ENCODE measurements at regions not wholly inside any gene's neighbourhood (a gene's known extent, or its start where the extent isn't known, plus 50 kb on each side); places are given as distances from the start of the nearest gene placed in this dataset.
A peak's percentile ranks its signal among the peaks of the same experiment; 100 is the strongest.

- no peaks in the 10 kb centered on the region for H3K27me3 ChIP-seq
- no peak overlapping the region for H3K27ac ChIP-seq
- DNase-seq = no peak
- no peak for TF ChIP-seq POLR2A (IDR thresholded peaks at IDR 0.05)
- no peak for TF ChIP-seq CTCF (IDR thresholded peaks at IDR 0.05)
- WGBS, 4 donors = 90 to 97% (median 95%) methylated on average over 1 of the region's 1 CpG
- H3K9me3 ChIP-seq (replicated peaks in 1 of 3) = no peaks in the 10 kb centered on the region
- H3K36me3 ChIP-seq (replicated peaks in 1 of 2) = no peaks in the 10 kb centered on the region
- H3K4me1 ChIP-seq (replicated peaks in 1 of 2) = peaks cover 18 to 25% of the 10 kb centered on the region in 2 donors
- H3K4me3 ChIP-seq = no peak overlapping the region
- intact Hi-C loops (cut with DNase I) = no loop called here
These were observed 222.3 kb downstream of the IBTK start for GRCh38 chr6:82025271-82025670.

- TF ChIP-seq CTCF (IDR thresholded peaks at IDR 0.05) (no peak), POLR2A (IDR thresholded peaks at IDR 0.05) (no peak)
- peak in 2 of 7 donors; percentile 26 to 33 for DNase-seq
- Histone ChIP-seq H3K4me1 (replicated peaks in 1 of 2) (peaks cover 26 to 27% of the 10 kb centered on the region in 2 donors), H3K27me3 (no peaks in the 10 kb centered on the region), H3K27ac (peak overlapping the region in 2 of 5 donors; percentile 41 to 60), H3K4me3 (no peak overlapping the region), H3K36me3 (replicated peaks in 1 of 2) (no peaks in the 10 kb centered on the region), H3K9me3 (replicated peaks in 1 of 3) (no peaks in the 10 kb centered on the region)
- intact Hi-C loops (cut with DNase I) = no loop called here
- WGBS, 4 donors = 51 to 74% (median 62%) methylated on average over 2 of the region's 2 CpGs
These were observed 224.9 kb downstream of the IBTK start for GRCh38 chr6:82022614-82023129.

- Histone ChIP-seq H3K4me3 (no peak overlapping the region), H3K9me3 (replicated peaks in 1 of 3) (no peaks in the 10 kb centered on the region), H3K27ac (peak overlapping the region in 3 of 5 donors; percentile 56 to 87 (median 86)), H3K27me3 (no peaks in the 10 kb centered on the region), H3K4me1 (replicated peaks in 1 of 2) (peaks cover 58 to 71% of the 10 kb centered on the region in 2 donors), H3K36me3 (replicated peaks in 1 of 2) (no peaks in the 10 kb centered on the region)
- 51 to 54% (median 53%) methylated on average over 3 of the region's 3 CpGs for WGBS, 4 donors
- TF ChIP-seq CTCF (IDR thresholded peaks at IDR 0.05) = no peak
- TF ChIP-seq POLR2A (IDR thresholded peaks at IDR 0.05) = no peak
- peak in 1 of 7 donors; percentile 14 for DNase-seq
- intact Hi-C loops (cut with DNase I) = no loop called here
These were observed 229.8 kb downstream of the IBTK start for GRCh38 chr6:82017773-82018172.

- peak; percentile 67 to 87 (median 85) for DNase-seq
- Histone ChIP-seq H3K4me1 (replicated peaks in 1 of 2) (peaks cover 54 to 67% of the 10 kb centered on the region in 2 donors), H3K9me3 (replicated peaks in 1 of 3) (no peaks in the 10 kb centered on the region), H3K4me3 (no peak overlapping the region), H3K27me3 (no peaks in the 10 kb centered on the region), H3K27ac (peak overlapping the region; percentile 56 to 87 (median 78)), H3K36me3 (replicated peaks in 1 of 2) (no peaks in the 10 kb centered on the region)
- no peak for TF ChIP-seq CTCF (IDR thresholded peaks at IDR 0.05)
- peak in 1 of 2 donors; percentile 74 for TF ChIP-seq POLR2A (IDR thresholded peaks at IDR 0.05)
- intact Hi-C loops (cut with DNase I) = no loop called here
These were observed 230.3 kb downstream of the IBTK start for GRCh38 chr6:82017288-82017687.
